Fibroblast of the conjunctiva (primary cell): ENCODE measurements at regions not wholly inside any gene's neighbourhood (a gene's known extent, or its start where the extent isn't known, plus 50 kb on each side); places are given as distances from the start of the nearest gene placed in this dataset.

ENCODE experiments used
- DNase-seq: peaks from one replicate; pipeline ENCODE4 v3.0.0-alpha.2; 2010; ENCODE audit warnings: low read depth

DNA sequence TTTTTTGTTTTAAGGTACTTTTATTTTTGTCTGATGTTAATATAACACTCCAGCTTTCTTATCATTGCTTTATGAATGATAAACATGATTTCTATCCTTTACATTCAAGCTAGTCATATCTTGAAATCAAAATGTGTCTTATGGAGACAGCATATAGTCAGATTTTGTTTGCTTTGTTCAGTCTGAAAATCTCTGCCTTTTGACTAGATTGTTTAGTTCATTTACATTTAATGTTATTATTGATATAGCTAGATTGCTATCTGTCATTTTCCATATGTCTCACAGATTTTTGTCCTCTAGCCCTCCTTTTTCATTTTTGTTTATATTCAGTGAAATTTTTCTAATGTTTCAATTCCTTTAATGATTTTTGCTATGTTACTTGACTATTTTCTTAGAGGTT, 332.8 kb downstream of the SMOC2 start:
- DNase-seq: no peak

DNA sequence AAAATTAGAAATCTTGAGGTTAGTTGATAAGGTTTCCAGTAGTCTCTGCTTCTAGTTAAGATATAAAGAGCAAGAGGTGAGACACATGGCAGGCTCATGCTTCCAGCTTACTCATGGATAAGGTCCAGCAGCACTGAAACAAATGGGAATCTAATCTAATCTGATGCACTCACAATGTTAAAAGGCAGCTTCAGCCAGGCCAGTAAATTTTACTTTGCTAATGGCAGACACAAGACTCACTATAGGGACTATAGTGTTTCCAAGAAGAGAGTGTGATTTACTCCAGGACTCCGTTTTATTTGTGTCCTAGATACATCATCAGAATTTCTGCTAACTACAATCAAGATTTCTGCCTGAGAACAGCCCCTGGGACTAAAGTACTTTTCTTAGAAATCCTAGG, 324.8 kb downstream of the SMOC2 start:
- DNase-seq: no peak

DNA sequence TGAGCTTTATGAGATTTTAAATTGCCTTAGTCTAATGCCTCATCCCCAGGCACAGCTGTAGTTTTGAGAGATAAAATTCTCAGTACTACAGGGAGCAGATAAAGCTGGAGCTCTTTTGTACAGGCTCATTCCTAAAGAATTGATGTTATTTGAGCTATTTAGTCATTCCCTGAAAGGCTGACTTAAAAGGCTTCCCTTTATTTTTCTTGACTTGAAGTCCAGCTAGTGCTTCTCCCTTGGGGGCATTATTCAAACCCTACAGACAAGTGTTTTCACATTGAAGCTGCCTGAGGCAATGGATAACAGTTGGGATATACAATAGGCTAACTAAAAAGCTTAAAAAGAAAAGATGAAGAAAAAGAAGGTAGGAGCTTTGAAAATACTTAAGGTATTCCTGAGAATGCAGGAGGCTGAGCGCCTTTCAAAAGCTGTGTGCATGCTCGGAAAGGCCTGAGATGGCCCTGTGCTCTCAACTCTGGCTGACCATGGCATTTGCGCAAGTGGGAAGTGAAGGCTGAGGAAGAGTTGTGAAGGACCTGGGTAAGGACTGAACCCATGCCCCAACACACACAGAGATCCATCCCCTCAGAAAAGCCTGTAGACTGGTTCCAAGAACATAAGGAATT, 315.1 kb downstream of the SMOC2 start:
- DNase-seq: no peak

DNA sequence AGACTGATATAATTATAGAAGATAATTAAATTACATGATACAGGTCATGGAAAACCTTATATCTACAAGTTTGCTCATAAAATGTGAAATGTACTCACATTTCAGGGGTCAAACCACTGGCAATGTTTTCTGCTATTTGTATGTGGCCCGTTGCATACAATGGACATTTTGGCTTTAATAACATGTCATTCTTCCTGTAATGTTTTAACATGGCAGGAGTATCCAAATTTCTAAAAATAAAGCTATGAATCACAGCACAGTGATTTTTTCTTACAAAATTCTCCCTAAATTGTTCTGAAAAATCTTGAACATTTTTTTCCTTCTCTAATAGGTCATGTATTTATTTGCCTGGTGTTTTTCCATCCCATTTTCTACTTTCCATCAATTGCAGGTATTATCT, 305.7 kb downstream of the SMOC2 start:
- no peak for DNase-seq

DNA sequence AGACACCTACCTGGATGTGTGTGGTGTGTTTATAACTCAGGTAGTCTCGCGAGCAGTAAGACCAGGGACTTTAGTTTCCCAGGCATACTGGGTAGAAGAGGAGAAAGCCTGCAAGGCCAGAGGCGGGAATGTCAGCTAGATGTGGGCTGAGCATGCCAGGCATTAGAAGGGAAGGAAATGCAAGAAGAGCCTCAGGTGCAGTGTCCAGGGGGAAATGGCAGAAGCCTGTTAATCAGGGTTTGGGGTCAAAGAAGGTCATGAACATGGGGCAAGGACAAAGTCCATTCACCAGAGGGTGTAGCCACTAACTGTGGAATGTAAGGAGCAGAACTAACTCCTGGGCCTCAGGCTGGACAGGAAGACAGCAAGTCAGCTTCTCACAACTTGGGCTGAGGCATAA, 305.0 kb downstream of the SMOC2 start:
- DNase-seq: no peak

DNA sequence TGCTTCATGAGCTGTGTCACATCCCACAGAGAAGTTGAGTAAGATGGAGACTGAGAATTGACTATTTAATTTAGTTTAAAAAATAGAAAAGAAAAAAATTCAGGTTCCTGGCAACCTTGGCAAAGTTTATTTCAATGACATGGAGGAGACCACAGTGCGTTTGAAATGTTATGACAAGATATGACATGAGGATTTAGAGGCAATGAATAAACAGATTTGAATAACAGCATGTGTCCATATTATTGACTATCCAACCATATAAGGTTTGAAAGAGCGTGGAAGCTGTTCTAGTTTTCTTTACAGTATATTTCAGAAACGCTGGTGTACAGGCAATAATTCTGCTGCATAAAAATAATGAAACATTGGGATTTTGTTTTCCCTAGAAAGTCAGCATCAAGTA, 303.9 kb downstream of the SMOC2 start:
- DNase-seq: no peak

DNA sequence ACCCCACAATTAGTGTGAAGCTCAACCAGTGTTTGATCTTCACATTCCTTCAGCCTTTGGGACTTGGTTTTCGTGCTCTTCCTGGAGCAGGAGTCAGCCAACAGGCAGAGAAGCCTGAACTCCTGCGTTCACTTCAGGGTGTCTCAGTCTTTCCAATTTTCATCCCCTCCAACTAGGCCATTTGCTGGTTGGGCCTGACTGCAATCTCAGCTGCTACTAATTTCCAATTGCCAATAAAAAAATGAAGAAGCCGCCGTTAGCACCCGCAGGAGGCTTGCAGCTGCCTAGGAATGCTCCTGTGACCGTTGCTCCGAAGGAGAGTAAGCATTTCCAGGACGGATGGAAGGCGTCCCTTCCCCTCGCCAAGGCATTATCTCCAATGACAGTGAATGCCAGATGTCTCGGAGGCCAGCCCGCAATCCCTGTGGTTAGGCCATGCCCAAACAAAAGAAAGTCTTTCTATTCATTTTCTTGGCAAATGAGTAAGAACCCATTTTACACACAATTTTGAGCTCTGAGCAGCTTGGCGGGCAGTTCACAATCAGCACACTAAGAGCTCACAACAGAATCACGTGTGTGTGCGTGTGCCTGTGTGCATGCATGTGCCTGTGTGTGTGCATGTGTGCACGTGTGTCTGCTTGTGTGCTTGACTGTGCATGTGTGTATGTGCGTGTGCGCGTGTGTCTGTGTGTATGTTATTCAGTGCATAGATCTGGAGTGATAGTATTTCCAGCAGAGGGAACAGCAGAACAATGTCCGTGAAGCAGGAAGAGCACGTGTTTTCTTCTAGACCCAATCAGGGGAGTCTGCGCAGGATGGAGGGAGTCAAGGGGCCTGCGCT, 301.2 kb downstream of the SMOC2 start:
- no peak for DNase-seq

DNA sequence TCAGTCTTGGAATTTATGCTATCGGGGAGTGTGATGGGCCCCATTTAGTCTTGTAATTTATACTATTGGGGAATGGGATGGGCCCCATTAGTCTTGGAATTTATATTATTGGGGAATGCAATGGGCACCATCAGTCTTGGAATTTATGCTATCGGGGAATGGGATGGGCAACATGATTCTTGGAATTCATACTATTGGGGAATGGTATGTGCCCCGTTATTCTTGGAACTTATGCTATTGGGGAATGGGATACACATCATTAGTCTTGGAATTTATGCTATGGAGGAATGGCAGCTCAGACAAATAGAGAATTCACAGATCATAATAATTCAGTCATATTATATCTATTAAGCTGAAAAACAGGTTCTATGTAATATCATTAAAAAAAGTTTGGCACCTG, 300.3 kb downstream of the SMOC2 start:
- no peak for DNase-seq

DNA sequence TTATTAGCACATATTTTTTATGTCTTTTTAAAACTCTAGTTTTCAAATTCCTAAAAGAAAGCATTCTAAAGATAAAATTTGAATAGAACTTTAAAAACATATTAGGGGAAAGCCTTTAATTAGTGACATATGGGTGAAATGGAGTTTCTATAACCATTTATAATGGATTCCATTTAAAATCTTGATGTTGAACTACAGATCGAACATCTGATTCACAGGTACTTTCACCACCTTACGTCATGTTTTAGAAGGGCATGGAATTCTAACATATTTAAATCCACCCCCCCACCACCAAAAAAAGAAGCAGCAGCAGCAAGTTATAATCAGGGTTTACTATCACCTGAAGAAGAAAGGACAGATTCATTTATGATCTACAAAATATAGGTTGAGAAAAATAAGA, 298.4 kb downstream of the SMOC2 start:
- DNase-seq: no peak

DNA sequence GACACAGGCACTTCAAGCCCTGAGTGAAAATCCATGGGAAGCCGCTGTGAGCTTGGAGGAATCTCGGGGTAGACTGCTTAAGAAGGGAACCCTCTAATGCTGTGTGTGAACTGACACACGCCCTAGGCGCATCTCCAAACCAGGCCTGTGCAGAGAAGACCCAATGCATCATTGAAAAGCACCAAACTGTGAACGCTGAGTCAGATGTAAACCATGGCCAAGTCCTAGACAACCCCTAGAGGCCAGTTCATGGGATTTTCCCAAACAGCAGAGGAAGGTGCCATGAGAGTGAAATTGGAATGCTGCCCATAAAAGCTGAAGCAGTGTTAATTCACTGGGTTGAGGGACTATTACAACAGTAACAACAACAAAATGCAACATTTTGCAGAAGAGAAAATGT, 296.5 kb downstream of the SMOC2 start:
- DNase-seq: no peak

DNA sequence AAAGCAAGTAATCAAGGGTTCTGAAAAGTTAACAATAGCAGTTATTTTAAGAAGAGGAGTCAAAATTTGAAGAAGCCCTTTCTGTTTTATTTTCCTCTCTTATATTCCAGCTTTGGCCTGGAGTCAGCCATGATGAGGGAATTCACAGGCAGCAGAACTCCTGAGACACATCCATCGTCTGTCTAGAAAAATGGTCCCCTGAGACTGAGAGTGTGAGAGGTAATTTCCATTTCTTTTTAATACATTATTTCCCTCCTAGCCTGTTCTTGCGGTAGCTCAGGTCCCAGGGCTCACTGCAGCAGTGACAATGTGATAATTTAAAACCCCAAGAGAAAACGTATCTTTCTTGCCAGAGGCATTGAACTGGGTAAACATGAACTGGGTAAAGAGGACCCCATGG, 296.0 kb downstream of the SMOC2 start:
- DNase-seq: no peak

DNA sequence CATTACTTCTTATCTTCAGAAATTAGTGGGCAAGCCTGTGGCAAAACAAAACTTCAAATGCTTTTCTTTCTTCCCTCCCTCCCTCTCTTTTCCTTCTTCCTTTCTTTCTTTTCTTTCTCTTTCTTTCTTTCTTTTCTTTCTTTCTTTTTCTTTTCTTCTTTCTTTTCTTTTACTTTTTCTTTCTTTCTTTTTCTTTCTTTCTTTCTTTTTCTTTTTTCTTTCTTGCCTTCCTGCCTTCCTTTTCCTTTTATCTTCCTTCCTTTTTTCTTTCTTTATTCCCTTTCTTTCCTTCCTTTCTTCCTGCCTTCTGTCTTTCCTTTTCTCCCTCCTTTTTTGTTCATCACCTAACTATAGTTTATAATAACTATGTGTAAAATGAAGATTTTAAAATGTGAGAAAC, 295.1 kb downstream of the SMOC2 start:
- DNase-seq: no peak

DNA sequence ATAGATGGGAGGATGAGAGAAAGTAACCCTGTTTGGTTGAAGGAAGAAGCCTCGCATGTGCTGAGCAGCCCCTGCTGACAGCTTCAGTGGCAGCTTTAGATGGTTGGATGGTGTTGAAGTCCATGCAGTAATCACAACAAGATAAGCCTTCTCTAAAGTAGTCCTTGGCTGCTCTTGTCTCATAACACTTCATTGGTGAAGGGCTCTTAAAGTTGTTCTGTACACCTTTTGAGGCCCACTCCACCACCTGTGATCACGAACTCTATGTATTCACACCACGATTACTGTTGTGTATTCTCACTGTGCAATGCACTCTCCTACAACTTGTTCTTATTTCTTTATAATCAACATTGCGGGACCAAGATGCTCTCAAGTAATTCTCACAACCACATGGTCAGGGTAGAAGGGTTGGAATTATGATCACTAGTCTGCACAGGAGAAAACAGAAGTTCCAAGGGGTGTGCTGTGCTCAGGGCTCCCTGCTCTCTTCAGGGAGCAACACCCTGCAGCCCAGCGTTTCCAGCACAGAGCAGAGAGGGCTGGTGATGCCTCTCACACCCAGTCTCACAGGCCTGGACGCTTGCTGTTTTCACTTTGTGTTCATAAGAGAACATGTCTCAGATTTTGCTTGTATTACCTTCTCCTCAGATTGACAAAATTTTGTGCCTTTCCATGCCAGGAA, 294.4 kb downstream of the SMOC2 start:
- DNase-seq: no peak

DNA sequence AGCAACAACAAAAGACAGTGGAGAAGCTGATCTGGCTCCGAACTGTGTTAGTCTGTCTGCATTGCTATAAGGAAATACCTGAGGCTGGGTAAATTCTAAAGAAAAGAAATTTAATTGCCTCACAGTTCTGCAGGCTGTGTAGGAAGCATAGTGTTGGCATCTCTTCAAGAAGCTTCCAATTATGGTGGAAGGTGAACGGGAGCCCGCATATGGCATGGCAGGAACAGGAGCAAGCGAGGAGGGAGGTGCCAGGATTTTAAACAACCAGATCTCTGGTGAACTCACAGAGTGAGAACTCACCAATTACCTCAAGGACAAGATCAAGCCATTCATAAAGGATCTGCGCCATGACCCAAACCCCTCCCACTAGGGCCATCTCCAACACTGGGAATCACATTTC, 293.5 kb downstream of the SMOC2 start:
- DNase-seq: no peak

DNA sequence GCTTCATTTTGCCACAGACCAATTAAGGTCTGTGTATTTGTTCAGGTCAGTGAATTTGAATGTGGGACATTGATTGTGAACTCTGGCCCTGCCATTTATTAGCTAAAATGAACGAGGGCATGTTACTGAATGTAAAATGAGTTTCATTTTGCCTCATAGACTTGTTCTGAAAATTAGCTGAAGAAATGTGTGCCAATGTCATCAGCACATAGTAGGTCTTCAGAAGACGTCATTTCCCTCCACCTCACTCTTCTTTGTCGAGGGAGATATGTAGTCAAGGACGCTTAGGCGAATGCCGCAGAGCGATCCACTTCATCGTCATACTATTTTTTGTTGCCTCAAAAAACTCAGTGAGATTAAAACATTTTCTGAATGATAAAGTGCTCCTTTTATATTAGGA, 291.7 kb downstream of the SMOC2 start:
- DNase-seq: no peak

DNA sequence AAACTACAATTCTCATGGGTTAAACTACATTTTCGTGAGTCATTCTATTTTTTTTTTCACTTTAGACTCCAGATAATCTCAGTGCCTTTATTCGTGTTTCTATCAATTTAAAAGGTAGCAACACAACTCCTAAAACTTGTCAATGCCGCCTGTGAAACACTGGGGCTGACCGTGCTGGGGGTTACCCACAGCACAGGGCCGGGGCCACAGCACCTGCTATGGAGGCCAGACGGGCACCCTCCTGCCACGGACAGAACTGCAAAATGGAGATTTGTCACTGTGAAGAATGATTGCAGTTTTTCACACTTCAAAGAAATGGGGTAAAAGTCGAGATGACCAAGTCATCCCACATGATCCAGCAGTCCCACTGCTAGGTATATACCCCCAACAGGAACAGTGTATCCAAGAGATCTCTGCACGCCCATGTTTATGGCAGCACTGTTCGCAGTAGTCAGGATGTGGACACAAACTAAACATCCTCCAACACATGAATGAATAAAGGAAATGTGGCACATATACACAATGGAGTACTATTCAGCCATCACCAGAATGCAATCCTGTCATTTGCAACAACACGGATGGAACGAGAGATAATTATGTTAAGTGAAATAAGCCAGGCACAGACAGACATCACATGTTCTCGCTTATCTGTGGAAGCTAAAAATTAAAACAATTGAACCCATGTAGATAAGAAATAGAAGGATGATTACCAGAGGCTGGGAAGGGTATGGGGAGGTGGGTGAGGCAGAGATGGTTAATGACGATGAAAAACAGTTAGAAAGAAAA, 290.1 kb downstream of the SMOC2 start:
- DNase-seq: no peak

DNA sequence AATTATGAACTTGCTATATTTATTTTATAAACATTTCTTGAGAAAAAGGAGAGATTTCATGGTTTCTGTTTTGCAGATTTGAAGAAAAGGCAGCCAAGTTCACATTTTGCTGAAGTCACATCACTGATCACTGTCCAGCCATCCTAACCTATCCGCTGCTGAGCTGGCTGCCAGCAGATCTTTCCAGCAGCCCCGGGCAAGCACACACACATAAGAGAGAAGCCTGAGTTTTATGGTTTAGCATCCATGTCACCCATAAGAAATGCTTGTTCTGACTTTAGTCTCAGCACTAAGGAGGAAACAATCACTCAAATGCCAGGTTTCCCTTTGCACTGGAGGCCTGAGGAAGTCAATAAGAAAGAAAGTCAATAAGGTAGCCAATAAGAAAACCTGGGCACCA, 287.1 kb downstream of the SMOC2 start:
- no peak for DNase-seq

DNA sequence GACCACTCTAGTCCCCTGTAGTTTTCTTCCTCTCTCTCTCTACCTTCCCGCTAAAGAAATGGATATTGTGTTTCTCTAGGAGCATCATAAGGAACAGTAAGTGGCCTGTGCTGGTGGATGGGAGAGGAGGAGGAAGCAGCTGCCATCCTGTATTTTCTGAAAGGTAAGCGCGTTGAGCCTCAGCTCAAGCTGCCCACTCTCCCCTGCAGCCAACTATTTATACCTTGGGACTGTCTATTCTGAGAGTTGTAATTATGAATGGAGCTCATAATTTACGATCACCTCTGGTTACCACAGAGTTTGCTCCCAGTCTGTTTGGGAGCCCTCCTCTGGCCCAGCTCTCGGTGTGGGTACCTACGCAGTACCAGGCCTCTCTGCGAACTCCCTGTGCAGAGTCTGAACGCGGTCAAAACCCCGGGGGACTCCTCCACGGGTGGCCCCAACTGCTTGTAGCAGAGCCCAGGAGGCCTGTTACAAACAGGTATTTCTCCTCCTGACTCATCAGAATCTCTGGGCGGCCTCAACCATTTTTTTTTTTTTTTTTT, 285.4 kb downstream of the SMOC2 start:
- DNase-seq: no peak

DNA sequence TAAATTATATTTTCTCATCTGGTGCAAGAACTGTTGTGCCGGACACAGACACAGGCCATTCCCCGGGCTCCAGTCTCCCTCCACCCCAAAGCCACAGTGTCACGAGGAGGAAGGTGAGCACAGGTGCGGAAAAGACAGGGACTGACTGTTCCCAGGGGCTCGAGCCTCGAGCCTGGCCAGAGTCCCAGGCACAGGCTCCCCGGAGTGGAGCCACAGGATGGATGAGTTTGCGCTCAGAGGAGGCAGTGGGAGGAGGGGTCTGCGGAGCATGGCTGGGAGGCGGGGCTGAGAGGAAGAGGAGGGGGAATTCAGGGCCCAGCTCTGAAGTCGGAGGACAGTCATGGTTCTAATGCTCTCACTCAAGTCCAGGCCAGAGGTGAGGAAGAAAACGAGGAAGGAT, 284.8 kb downstream of the SMOC2 start:
- DNase-seq: no peak

DNA sequence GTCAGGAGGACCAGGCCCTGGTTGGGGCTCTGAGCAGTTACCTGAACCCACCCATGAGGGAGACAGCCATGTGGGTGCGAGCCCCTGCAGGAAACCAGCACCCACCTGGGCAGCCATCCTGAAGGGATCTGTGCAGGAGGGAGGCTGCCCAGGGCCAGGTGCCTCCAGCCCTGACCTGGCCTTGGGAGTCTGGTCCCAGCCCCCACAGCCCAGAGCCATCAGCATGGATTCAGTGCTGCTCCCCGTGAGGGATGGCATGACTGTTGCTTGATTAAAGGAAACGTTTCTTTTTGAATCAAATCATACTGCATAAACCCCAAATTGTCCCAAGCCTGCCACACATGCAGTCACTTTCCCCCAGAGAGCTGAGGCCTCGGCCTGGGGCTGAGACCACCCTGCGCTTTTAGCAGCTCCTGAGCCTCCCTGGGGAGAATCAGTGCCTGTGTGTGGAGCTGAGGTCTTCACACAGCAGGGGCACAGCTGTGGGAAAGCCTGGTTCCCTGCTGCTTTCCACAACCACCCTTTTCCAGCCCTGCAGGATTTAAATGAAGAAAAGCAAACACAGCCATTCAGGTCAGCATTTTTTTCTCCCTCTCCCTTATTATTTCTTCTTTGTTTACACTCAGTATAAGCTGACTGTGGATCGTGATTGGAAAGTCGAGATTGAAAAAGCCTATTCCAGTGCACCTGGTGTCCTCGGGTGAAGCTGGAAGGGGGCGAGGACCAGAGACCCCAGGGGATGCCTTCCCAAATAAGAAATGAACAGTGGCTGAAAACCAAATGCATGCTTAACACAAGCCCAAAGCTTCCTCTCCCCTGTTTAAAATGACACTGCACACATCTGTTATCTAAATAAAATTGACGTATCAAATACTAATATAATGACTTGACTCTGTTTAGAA, 283.9 kb downstream of the SMOC2 start:
- DNase-seq: no peak

DNA sequence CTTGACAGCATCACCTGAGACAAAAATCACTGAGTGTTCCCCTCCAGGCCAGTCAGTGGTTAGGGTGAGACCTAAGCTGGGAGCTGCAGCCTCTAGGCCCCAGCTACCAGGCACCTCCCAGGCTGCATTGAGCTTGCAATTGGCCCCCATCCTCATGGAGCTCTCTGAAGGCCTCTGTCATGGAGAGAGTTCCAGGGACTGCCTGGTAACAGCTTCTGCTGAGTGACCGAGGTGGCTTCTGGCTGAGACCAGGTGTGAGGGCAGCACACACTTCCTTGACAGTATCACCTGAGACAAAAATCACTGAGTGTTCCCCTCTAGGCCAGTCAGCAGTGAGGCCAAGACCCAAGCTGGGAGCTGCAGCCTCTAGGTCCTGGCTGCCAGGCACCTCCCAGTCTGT, 283.0 kb downstream of the SMOC2 start:
- no peak for DNase-seq
